ENCODE measurements at regions not wholly inside any gene's neighbourhood (a gene's known extent, or its start where the extent isn't known, plus 50 kb on each side); places are given as distances from the start of the nearest gene placed in this dataset.
"Not testable (repeated sequence)": the region's sequence is repeated elsewhere in the genome, so short reads cannot be mapped to it uniquely, and the experiment has no call there.

- DNase-seq, result no peak
Measured at GRCh38 chr11:23471878-23472277, 611.6 kb upstream of the CCDC179 start.

- no peak for DNase-seq
Measured at GRCh38 chr11:23473782-23474181, 613.5 kb upstream of the CCDC179 start.

- DNase-seq, result peak; percentile 62 to 87 (median 62)
Measured at GRCh38 chr11:23480736-23481135, 620.5 kb upstream of the CCDC179 start.

- DNase-seq, result not testable (repeated sequence)
Measured at GRCh38 chr11:23484146-23484545, 623.9 kb upstream of the CCDC179 start.

GRCh38 chr11:23484618-23485017 is 624.3 kb upstream of the CCDC179 start:
- not testable (repeated sequence) for DNase-seq

GRCh38 chr11:23490557-23491235 is 630.4 kb upstream of the CCDC179 start:
- no peak for DNase-seq

- DNase-seq, result no peak
Measured at GRCh38 chr11:23494981-23495380, 634.7 kb upstream of the CCDC179 start.

- no peak for DNase-seq
Measured at GRCh38 chr11:23496340-23496739, 636.1 kb upstream of the CCDC179 start.

GRCh38 chr11:23497040-23497439 is 636.8 kb upstream of the CCDC179 start:
- DNase-seq, result no peak

- no peak for DNase-seq
Measured at GRCh38 chr11:23502389-23502788, 642.1 kb upstream of the CCDC179 start.

GRCh38 chr11:23502826-23503225 is 642.6 kb upstream of the CCDC179 start:
- DNase-seq, result no peak

- DNase-seq, result peak in 1 of 3 donors; percentile 41
Measured at GRCh38 chr11:23509023-23509422, 648.7 kb upstream of the CCDC179 start.

GRCh38 chr11:23509821-23510220 is 649.5 kb upstream of the CCDC179 start:
- DNase-seq, result no peak

GRCh38 chr11:23519194-23519593 is 658.9 kb upstream of the CCDC179 start:
- no peak for DNase-seq

GRCh38 chr11:23520226-23520960 is 660.1 kb upstream of the CCDC179 start:
- DNase-seq, result no peak

- DNase-seq, result no peak
Measured at GRCh38 chr11:23536907-23537306, 676.6 kb upstream of the CCDC179 start.

- no peak for DNase-seq
Measured at GRCh38 chr11:23539556-23539955, 679.3 kb upstream of the CCDC179 start.

- DNase-seq, result peak in 2 of 3 donors; percentile 34 to 38
Measured at GRCh38 chr11:23540101-23540561, 679.9 kb upstream of the CCDC179 start.

- no peak for DNase-seq
Measured at GRCh38 chr11:23542189-23542588, 681.9 kb upstream of the CCDC179 start.

- no peak for DNase-seq
Measured at GRCh38 chr11:23542816-23543215, 682.5 kb upstream of the CCDC179 start.

GRCh38 chr11:23543651-23544222 is 683.5 kb upstream of the CCDC179 start:
- DNase-seq, result no peak

- no peak for DNase-seq
Measured at GRCh38 chr11:23551706-23552105, 691.4 kb upstream of the CCDC179 start.

GRCh38 chr11:23554002-23554401 is 693.7 kb upstream of the CCDC179 start:
- DNase-seq, result no peak
